ENCODE measurements at regions not wholly inside any gene's neighbourhood (a gene's known extent, or its start where the extent isn't known, plus 50 kb on each side); places are given as distances from the start of the nearest gene placed in this dataset.

- DNase-seq (ENCODE audit: low read depth), result no peak
These were observed 68.4 kb upstream of the PNMA1 start for GRCh38 chr14:73782623-73783022.

GRCh38 chr14:73780896-73781295, 66.7 kb upstream of the PNMA1 start:
- H3K4me3 ChIP-seq (replicated peaks; ENCODE audit: low read depth, low read length), result no peak overlapping the region
- TF ChIP-seq CTCF (IDR thresholded peaks at IDR 0.05; ENCODE audit: low read length, missing control alignments), result no peak

More at GRCh38 chr14:73782623-73783022, 68.4 kb upstream of the PNMA1 start:
- TF ChIP-seq CTCF (IDR thresholded peaks at IDR 0.05; ENCODE audit: low read length, missing control alignments), result no peak
- no peak overlapping the region for H3K4me3 ChIP-seq (replicated peaks; ENCODE audit: low read depth, low read length)

GRCh38 chr14:73780391-73780790, 66.2 kb upstream of the PNMA1 start:
- DNase-seq (ENCODE audit: low read depth), result no peak
- H3K4me3 ChIP-seq (replicated peaks; ENCODE audit: low read depth, low read length), result no peak overlapping the region
- TF ChIP-seq CTCF (IDR thresholded peaks at IDR 0.05; ENCODE audit: low read length, missing control alignments), result no peak

More at GRCh38 chr14:73780896-73781295, 66.7 kb upstream of the PNMA1 start:
- no peak for DNase-seq (ENCODE audit: low read depth)

GRCh38 chr14:73778736-73779135, 64.6 kb upstream of the PNMA1 start:
- H3K4me3 ChIP-seq (replicated peaks; ENCODE audit: low read depth, low read length), result no peak overlapping the region
- DNase-seq (ENCODE audit: low read depth), result no peak
- no peak for TF ChIP-seq CTCF (IDR thresholded peaks at IDR 0.05; ENCODE audit: low read length, missing control alignments)

GRCh38 chr14:73777420-73777819, 63.2 kb upstream of the PNMA1 start:
- DNase-seq (ENCODE audit: low read depth), result no peak
- no peak for TF ChIP-seq CTCF (IDR thresholded peaks at IDR 0.05; ENCODE audit: low read length, missing control alignments)
- H3K4me3 ChIP-seq (replicated peaks; ENCODE audit: low read depth, low read length), result no peak overlapping the region

GRCh38 chr14:73776194-73776537, 62.0 kb upstream of the PNMA1 start:
- TF ChIP-seq CTCF (IDR thresholded peaks at IDR 0.05; ENCODE audit: low read length, missing control alignments), result no peak
- no peak overlapping the region for H3K4me3 ChIP-seq (replicated peaks; ENCODE audit: low read depth, low read length)
- DNase-seq (ENCODE audit: low read depth), result no peak

- no peak for DNase-seq (ENCODE audit: low read depth)
- H3K4me3 ChIP-seq (replicated peaks; ENCODE audit: low read depth, low read length), result no peak overlapping the region
- TF ChIP-seq CTCF (IDR thresholded peaks at IDR 0.05; ENCODE audit: low read length, missing control alignments), result no peak
These were observed 61.4 kb upstream of the PNMA1 start for GRCh38 chr14:73775339-73776193.

All from fibroblast of pulmonary artery (primary cell).